Endothelial cell (in vitro differentiated cells): ENCODE measurements at regions not wholly inside any gene's neighbourhood (a gene's known extent, or its start where the extent isn't known, plus 50 kb on each side); places are given as distances from the start of the nearest gene placed in this dataset.
A peak's percentile ranks its signal among the peaks of the same experiment; 100 is the strongest.

Source experiments
- DNase-seq: peaks from one replicate; pipeline ENCODE4 v3.0.0; 2021; ENCODE audit warnings: low spot score
- H3K27ac Mint-ChIP-seq: one replicate; pipeline ENCODE4 v1.8.0; 2021; ENCODE audit warnings: mixed read lengths, inconsistent platforms; ENCODE audit not compliant: unreplicated experiment
- H3K27me3 Mint-ChIP-seq: one replicate; pipeline ENCODE4 v1.8.0; 2021; ENCODE audit warnings: mild to moderate bottlenecking, moderate library complexity, mixed read lengths, inconsistent platforms; ENCODE audit not compliant: unreplicated experiment
- H3K36me3 Mint-ChIP-seq: one replicate; pipeline ENCODE4 v1.8.0; 2021; ENCODE audit warnings: mild to moderate bottlenecking, low read depth, mixed read lengths, inconsistent platforms; ENCODE audit not compliant: unreplicated experiment
- H3K4me1 Mint-ChIP-seq: one replicate; pipeline ENCODE4 v1.8.0; 2021; ENCODE audit warnings: mild to moderate bottlenecking, mixed read lengths, inconsistent platforms; ENCODE audit not compliant: unreplicated experiment
- H3K4me3 Mint-ChIP-seq: one replicate; pipeline ENCODE4 v1.8.0; 2021; ENCODE audit warnings: mild to moderate bottlenecking, mixed read lengths, inconsistent platforms; ENCODE audit not compliant: unreplicated experiment
- H3K9me3 Mint-ChIP-seq: one replicate; pipeline ENCODE4 v1.8.0; 2021; ENCODE audit warnings: mixed read lengths, inconsistent platforms; ENCODE audit not compliant: unreplicated experiment
- TF ChIP-seq, protein P1 (sequence below): fragments of 200-600 bp; sonication (generic); IDR thresholded peaks from one replicate; pipeline ENCODE4 v1.5.0; 2021; ENCODE audit warnings: antibody characterized with exemption; ENCODE audit not compliant: unreplicated experiment

DNA sequence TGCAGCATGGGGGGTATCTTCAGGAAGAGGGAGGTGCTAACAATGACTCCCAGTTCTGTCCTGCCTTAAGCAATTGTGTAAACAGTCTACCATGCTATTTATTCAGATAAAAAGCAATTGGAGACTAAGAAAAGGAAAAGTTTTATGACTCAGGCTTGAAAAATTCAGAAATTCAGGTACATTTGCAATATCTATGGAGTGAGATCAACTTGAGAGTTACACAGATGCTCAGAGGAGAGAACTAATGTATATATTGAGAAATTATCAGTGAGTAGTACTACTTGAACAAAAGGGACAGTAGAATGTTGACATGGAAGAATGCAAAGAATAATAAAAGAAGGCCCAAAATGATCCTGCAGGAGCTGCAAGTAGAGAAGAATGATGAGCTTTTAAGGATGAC is 277.6 kb upstream of the DACH1 start:
- DNase-seq, result no peak
- no peaks in the 10 kb centered on the region for H3K36me3 Mint-ChIP-seq

DNA sequence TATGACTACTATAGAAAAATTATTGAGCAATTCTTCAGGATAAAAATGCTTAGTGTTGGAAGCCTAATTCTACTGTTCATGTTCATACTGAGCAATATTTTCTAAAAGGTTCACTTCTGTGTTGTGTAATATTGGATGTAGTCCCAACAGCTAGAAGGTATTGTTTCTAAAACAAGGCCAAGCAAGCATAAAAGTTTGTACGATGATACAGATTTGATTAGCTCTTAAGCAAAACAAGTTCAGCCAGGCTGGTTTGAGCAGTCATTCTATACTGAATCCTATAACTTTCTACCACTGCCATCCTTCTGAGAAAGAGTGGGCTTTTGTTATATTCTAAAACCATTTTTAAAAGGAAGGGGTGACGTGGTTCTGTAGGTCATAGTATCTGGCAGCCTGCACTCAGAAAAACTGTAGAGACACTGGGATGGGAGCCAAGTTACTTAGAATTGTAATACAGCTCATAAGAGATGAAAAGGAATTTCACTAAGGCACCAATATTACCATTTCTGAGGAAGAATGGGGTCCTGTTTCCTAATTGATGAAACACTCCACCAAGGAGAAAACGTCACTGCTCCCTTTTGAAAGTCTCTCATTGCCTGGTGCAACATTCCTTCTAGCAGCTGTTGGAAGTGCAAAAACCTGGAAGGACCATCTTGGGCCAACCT is 275.0 kb upstream of the DACH1 start:
- Mint-ChIP-seq H3K9me3 (no peaks in the 10 kb centered on the region), H3K27me3 (no peaks in the 10 kb centered on the region), H3K36me3 (no peaks in the 10 kb centered on the region), H3K4me1 (no peaks in the 10 kb centered on the region), H3K27ac (no peak overlapping the region), H3K4me3 (no peak overlapping the region)
- DNase-seq, result no peak
- TF ChIP-seq, protein P1, sequence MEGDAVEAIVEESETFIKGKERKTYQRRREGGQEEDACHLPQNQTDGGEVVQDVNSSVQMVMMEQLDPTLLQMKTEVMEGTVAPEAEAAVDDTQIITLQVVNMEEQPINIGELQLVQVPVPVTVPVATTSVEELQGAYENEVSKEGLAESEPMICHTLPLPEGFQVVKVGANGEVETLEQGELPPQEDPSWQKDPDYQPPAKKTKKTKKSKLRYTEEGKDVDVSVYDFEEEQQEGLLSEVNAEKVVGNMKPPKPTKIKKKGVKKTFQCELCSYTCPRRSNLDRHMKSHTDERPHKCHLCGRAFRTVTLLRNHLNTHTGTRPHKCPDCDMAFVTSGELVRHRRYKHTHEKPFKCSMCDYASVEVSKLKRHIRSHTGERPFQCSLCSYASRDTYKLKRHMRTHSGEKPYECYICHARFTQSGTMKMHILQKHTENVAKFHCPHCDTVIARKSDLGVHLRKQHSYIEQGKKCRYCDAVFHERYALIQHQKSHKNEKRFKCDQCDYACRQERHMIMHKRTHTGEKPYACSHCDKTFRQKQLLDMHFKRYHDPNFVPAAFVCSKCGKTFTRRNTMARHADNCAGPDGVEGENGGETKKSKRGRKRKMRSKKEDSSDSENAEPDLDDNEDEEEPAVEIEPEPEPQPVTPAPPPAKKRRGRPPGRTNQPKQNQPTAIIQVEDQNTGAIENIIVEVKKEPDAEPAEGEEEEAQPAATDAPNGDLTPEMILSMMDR, result no peak

More for the DNA sequence above, 277.6 kb upstream of the DACH1 start:
- Mint-ChIP-seq H3K27me3 (no peaks in the 10 kb centered on the region), H3K4me1 (no peaks in the 10 kb centered on the region), H3K27ac (no peak overlapping the region), H3K4me3 (no peak overlapping the region), H3K9me3 (no peaks in the 10 kb centered on the region)
- TF ChIP-seq, protein P1, result no peak

DNA sequence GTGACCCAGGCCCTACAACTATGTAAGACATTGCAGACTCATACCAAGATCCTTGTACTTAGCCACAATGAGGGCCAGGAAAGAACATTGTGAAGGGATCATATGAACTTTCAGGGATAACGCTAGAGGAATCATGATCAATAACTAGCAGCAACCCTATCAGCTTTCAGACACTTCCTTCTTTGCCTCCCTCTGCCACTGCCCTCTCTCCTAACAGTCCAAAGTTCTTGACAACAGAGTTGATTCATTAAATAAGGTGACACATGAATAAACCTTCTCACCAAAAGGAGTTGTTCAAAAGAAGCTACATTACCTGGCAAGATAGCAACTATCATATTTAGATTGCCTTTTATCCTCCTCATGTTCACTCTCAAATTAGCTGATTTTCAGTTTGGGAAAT is 272.2 kb upstream of the DACH1 start:
- no peak overlapping the region for H3K27ac Mint-ChIP-seq
- H3K4me1 Mint-ChIP-seq, result no peaks in the 10 kb centered on the region
- TF ChIP-seq, protein P1, result no peak
- H3K9me3 Mint-ChIP-seq, result no peaks in the 10 kb centered on the region
- no peaks in the 10 kb centered on the region for H3K36me3 Mint-ChIP-seq
- no peak for DNase-seq
- no peak overlapping the region for H3K4me3 Mint-ChIP-seq
- no peaks in the 10 kb centered on the region for H3K27me3 Mint-ChIP-seq

DNA sequence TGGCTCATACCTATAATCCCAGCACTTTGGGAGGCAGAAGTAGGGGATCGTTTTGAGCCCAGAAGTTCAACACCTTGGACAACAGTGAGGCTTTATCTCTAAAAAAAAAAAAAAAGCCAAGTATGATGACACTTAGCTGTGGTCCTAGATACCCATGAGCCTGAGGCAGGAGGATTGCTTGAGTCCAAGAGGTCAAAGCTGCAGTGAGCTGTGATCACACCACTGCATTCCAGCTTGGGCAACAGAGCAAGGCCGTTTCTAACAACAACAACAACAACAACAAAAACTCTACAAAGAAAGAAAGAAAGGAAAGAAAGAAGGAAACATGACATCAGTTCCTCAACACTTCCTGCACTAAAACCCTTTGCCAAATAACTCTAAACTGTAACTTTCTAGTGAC is 265.1 kb upstream of the DACH1 start:
- DNase-seq, result no peak
- no peaks in the 10 kb centered on the region for H3K36me3 Mint-ChIP-seq
- H3K27ac Mint-ChIP-seq, result peak overlapping the region; percentile 90
- no peaks in the 10 kb centered on the region for H3K27me3 Mint-ChIP-seq
- H3K4me3 Mint-ChIP-seq, result no peak overlapping the region
- no peaks in the 10 kb centered on the region for H3K9me3 Mint-ChIP-seq
- TF ChIP-seq, protein P1, result no peak
- peaks cover 5% of the 10 kb centered on the region for H3K4me1 Mint-ChIP-seq

DNA sequence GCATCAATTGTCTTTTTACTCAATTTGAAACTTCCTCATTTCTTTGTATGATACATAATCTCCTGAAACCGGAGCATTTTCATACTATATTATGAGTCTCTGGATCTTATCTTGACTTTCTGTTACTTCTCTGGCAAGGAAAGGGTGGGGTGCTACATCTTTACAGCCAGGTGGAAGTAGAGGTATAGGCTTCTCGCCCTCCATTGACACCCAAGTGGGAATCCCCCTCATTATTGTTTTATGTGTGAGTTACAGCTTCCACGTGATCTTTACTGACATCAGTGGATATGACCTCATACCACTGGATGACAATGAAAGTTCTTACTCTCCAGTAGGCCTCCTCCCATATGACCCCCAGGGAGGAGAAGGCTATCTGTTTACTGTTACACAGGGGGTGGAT is 262.1 kb upstream of the DACH1 start:
- no peaks in the 10 kb centered on the region for H3K27me3 Mint-ChIP-seq
- no peak overlapping the region for H3K4me3 Mint-ChIP-seq
- DNase-seq, result no peak
- no peaks in the 10 kb centered on the region for H3K9me3 Mint-ChIP-seq
- H3K36me3 Mint-ChIP-seq, result no peaks in the 10 kb centered on the region
- TF ChIP-seq, protein P1, result no peak
- H3K4me1 Mint-ChIP-seq, result peaks cover 5% of the 10 kb centered on the region
- H3K27ac Mint-ChIP-seq, result no peak overlapping the region
